ENCODE measurements at regions not wholly inside any gene's neighbourhood (a gene's known extent, or its start where the extent isn't known, plus 50 kb on each side); places are given as distances from the start of the nearest gene placed in this dataset.

- TF ChIP-seq, protein P1, sequence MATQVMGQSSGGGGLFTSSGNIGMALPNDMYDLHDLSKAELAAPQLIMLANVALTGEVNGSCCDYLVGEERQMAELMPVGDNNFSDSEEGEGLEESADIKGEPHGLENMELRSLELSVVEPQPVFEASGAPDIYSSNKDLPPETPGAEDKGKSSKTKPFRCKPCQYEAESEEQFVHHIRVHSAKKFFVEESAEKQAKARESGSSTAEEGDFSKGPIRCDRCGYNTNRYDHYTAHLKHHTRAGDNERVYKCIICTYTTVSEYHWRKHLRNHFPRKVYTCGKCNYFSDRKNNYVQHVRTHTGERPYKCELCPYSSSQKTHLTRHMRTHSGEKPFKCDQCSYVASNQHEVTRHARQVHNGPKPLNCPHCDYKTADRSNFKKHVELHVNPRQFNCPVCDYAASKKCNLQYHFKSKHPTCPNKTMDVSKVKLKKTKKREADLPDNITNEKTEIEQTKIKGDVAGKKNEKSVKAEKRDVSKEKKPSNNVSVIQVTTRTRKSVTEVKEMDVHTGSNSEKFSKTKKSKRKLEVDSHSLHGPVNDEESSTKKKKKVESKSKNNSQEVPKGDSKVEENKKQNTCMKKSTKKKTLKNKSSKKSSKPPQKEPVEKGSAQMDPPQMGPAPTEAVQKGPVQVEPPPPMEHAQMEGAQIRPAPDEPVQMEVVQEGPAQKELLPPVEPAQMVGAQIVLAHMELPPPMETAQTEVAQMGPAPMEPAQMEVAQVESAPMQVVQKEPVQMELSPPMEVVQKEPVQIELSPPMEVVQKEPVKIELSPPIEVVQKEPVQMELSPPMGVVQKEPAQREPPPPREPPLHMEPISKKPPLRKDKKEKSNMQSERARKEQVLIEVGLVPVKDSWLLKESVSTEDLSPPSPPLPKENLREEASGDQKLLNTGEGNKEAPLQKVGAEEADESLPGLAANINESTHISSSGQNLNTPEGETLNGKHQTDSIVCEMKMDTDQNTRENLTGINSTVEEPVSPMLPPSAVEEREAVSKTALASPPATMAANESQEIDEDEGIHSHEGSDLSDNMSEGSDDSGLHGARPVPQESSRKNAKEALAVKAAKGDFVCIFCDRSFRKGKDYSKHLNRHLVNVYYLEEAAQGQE (IDR thresholded peaks at IDR 0.05; ENCODE audit: low read depth, low read length) = no peak
- TF ChIP-seq NRF1 (IDR thresholded peaks at IDR 0.05; ENCODE audit: low read depth, low read length) = no peak
- TF ChIP-seq CTCF (IDR thresholded peaks at IDR 0.05) = no peak
- TF ChIP-seq GABPA (IDR thresholded peaks at IDR 0.05; ENCODE audit: low read depth) = no peak
- TF ChIP-seq MXI1 (IDR thresholded peaks at IDR 0.05; ENCODE audit: low read depth, low read length) = no peak
- TF ChIP-seq RCOR1 (IDR thresholded peaks at IDR 0.05; ENCODE audit: low read length) = no peak
Observed at GRCh38 chr2:71862921-71863320, 284.7 kb downstream of the CYP26B1 start.

Data from SK-N-SH (cell line).